ENCODE measurements at regions not wholly inside any gene's neighbourhood (a gene's known extent, or its start where the extent isn't known, plus 50 kb on each side); places are given as distances from the start of the nearest gene placed in this dataset.

GRCh38 chr5:163825661-163826060, 320.2 kb downstream of the MAT2B start:
- no peak overlapping the region for H2AFZ ChIP-seq
- H3K36me3 ChIP-seq (replicated peaks; ENCODE audit: insufficient read depth, low read depth), result no peaks in the 10 kb centered on the region
- no peak overlapping the region for H3K4me2 ChIP-seq
- no peak for TF ChIP-seq EZH2phosphoT487 (IDR thresholded peaks at IDR 0.05; ENCODE audit: low read depth, severe bottlenecking, unreplicated experiment)
- no peak for TF ChIP-seq EZH2 (IDR thresholded peaks at IDR 0.05; ENCODE audit: borderline replicate concordance)
- TF ChIP-seq CTCF (IDR thresholded peaks at IDR 0.05; ENCODE audit: poor library complexity), result no peak
- H3K27ac ChIP-seq, result no peak overlapping the region
- H4K20me1 ChIP-seq (ENCODE audit: insufficient read depth, poor library complexity, severe bottlenecking), result no peaks in the 10 kb centered on the region
- H3K79me2 ChIP-seq, result no peaks in the 10 kb centered on the region
- H3K27me3 ChIP-seq, result no peaks in the 10 kb centered on the region
- H3K9me3 ChIP-seq (ENCODE audit: low read depth), result no peaks in the 10 kb centered on the region
- 90% methylated on average over 1 of the region's 1 CpG for WGBS (ENCODE audit: low lambda C conversion rate, missing lambda C conversion rate)
- no peaks in the 10 kb centered on the region for H3K4me1 ChIP-seq (ENCODE audit: insufficient read depth)
- H3K9me2 ChIP-seq (replicated peaks; ENCODE audit: insufficient read depth), result no peaks in the 10 kb centered on the region
- DNase-seq (ENCODE audit: low spot score), result no peak
- H3K4me3 ChIP-seq, result no peak overlapping the region

DNA sequence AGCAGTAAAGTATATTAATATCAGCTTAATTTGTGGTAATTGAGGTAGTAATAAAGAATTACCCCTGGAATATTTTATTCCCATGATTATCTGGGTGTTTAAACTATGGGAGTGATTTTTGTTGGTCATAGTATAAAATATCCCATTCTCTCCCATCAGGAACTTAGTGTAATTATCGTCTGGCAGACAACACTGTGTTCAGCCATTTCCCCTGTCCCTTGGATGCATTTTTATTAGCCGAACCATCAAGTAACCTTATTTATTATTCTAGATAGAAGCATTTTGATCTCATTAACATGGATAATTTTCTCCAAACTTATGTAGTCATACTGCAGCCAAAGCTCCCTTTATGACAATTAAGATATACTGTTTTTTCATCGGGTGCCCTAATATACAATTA, 320.8 kb downstream of the MAT2B start:
- no peaks in the 10 kb centered on the region for H3K36me3 ChIP-seq (replicated peaks; ENCODE audit: insufficient read depth, low read depth)
- no peaks in the 10 kb centered on the region for H3K9me3 ChIP-seq (ENCODE audit: low read depth)
- no peaks in the 10 kb centered on the region for H4K20me1 ChIP-seq (ENCODE audit: insufficient read depth, poor library complexity, severe bottlenecking)
- no peaks in the 10 kb centered on the region for H3K4me1 ChIP-seq (ENCODE audit: insufficient read depth)
- H3K4me2 ChIP-seq, result no peak overlapping the region
- no peak overlapping the region for H3K4me3 ChIP-seq
- H3K9me2 ChIP-seq (replicated peaks; ENCODE audit: insufficient read depth), result no peaks in the 10 kb centered on the region
- H3K79me2 ChIP-seq, result no peaks in the 10 kb centered on the region
- no peak overlapping the region for H2AFZ ChIP-seq
- TF ChIP-seq CTCF (IDR thresholded peaks at IDR 0.05; ENCODE audit: poor library complexity), result no peak
- no peak for TF ChIP-seq EZH2 (IDR thresholded peaks at IDR 0.05; ENCODE audit: borderline replicate concordance)
- TF ChIP-seq EZH2phosphoT487 (IDR thresholded peaks at IDR 0.05; ENCODE audit: low read depth, severe bottlenecking, unreplicated experiment), result no peak
- no peak for DNase-seq (ENCODE audit: low spot score)
- WGBS (ENCODE audit: low lambda C conversion rate, missing lambda C conversion rate), result 90% methylated on average over 3 of the region's 3 CpGs
- H3K27me3 ChIP-seq, result no peaks in the 10 kb centered on the region
- no peak overlapping the region for H3K27ac ChIP-seq

DNA sequence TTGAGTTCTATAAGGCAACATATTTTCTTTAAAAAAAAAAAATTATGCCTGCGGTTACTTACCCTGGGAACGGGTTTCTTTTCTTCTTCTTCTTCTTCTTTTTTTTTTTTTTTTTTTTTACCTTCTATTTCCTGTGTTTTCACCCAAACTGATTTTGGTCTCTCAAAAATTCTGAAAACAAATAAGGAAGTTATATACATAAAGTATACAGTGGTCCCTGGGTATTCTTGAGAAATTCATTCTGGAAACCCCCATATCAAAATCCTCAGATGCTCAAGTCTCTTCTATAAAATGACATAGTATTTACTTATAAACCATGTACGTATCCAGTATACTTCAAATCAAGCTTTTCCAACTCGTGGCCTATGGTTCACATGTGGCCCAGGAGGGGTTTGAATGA, 326.7 kb downstream of the MAT2B start:
- 89% methylated on average over 4 of the region's 4 CpGs for WGBS (ENCODE audit: low lambda C conversion rate, missing lambda C conversion rate)
- Histone ChIP-seq H3K36me3 (replicated peaks; ENCODE audit: insufficient read depth, low read depth) (no peaks in the 10 kb centered on the region), H3K27ac (no peak overlapping the region), H3K9me2 (replicated peaks; ENCODE audit: insufficient read depth) (no peaks in the 10 kb centered on the region), H3K4me3 (no peak overlapping the region), H3K9me3 (ENCODE audit: low read depth) (no peaks in the 10 kb centered on the region), H3K4me1 (ENCODE audit: insufficient read depth) (no peaks in the 10 kb centered on the region), H3K27me3 (no peaks in the 10 kb centered on the region), H2AFZ (no peak overlapping the region), H3K79me2 (no peaks in the 10 kb centered on the region), H4K20me1 (ENCODE audit: insufficient read depth, poor library complexity, severe bottlenecking) (no peaks in the 10 kb centered on the region), H3K4me2 (no peak overlapping the region)
- TF ChIP-seq CTCF (IDR thresholded peaks at IDR 0.05; ENCODE audit: poor library complexity) (no peak), EZH2phosphoT487 (IDR thresholded peaks at IDR 0.05; ENCODE audit: low read depth, severe bottlenecking, unreplicated experiment) (no peak), EZH2 (IDR thresholded peaks at IDR 0.05; ENCODE audit: borderline replicate concordance) (no peak)
- no peak for DNase-seq (ENCODE audit: low spot score)

DNA sequence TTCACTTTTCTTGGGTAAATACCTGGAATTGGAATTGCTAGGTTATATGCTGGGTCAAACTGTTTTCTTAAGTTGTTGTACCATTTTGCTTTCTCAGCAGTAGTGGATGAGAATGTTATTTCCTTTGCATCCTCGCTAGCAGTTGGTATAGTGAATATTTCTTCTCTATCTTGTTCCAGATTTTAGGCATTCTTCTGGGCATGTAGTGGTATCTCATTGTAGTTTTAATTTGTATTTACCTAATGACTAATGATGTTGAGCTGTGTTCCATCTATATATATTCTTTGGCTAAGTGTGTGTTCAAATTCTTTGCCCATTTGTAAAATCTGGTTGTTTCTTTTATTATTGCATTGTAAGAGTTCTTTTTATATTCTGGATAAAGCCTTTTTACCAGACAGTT, 333.3 kb downstream of the MAT2B start:
- H3K4me2 ChIP-seq, result no peak overlapping the region
- no peak overlapping the region for H3K4me3 ChIP-seq
- no peaks in the 10 kb centered on the region for H3K79me2 ChIP-seq
- H2AFZ ChIP-seq, result no peak overlapping the region
- no peak for DNase-seq (ENCODE audit: low spot score)
- WGBS (ENCODE audit: low lambda C conversion rate, missing lambda C conversion rate), result 56% methylated on average over 1 of the region's 1 CpG
- no peak overlapping the region for H3K27ac ChIP-seq
- no peaks in the 10 kb centered on the region for H3K9me3 ChIP-seq (ENCODE audit: low read depth)
- H4K20me1 ChIP-seq (ENCODE audit: insufficient read depth, poor library complexity, severe bottlenecking), result no peaks in the 10 kb centered on the region
- TF ChIP-seq CTCF (IDR thresholded peaks at IDR 0.05; ENCODE audit: poor library complexity) (no peak), EZH2phosphoT487 (IDR thresholded peaks at IDR 0.05; ENCODE audit: low read depth, severe bottlenecking, unreplicated experiment) (no peak), EZH2 (IDR thresholded peaks at IDR 0.05; ENCODE audit: borderline replicate concordance) (no peak)
- no peaks in the 10 kb centered on the region for H3K4me1 ChIP-seq (ENCODE audit: insufficient read depth)
- no peaks in the 10 kb centered on the region for H3K9me2 ChIP-seq (replicated peaks; ENCODE audit: insufficient read depth)
- H3K27me3 ChIP-seq, result no peaks in the 10 kb centered on the region
- no peaks in the 10 kb centered on the region for H3K36me3 ChIP-seq (replicated peaks; ENCODE audit: insufficient read depth, low read depth)

All from hepatocyte (in vitro differentiated cells).